Lower leg skin (tissue), 3 donors: ENCODE measurements at regions not wholly inside any gene's neighbourhood (a gene's known extent, or its start where the extent isn't known, plus 50 kb on each side); places are given as distances from the start of the nearest gene placed in this dataset.

Source experiments
- CTCF ChIP-seq, 3 donors: fragments of 450-650 bp; IDR thresholded peaks; one replicate each; pipeline ENCODE4 v1.5.1; 2016; ENCODE audit warnings: antibody characterized with exemption in 3 of 3, mild to moderate bottlenecking in 3 of 3, moderate library complexity in 2 of 3
- POLR2A ChIP-seq, 2 donors: fragments of 450-650 bp; IDR thresholded peaks; one replicate each; pipeline ENCODE4 v1.6.1; 2016 to 2017; ENCODE audit warnings: antibody characterized with exemption in 2 of 2, mild to moderate bottlenecking in 1 of 2, moderate library complexity in 1 of 2

- TF ChIP-seq CTCF (IDR thresholded peaks at IDR 0.05) (no peak), POLR2A (IDR thresholded peaks at IDR 0.05) (no peak)
Measured at GRCh38 chr17:69801368-69801767, 273.7 kb upstream of the KCNJ16 start.
